ENCODE measurements at regions not wholly inside any gene's neighbourhood (a gene's known extent, or its start where the extent isn't known, plus 50 kb on each side); places are given as distances from the start of the nearest gene placed in this dataset.

- Histone ChIP-seq H3K27ac (ENCODE audit: insufficient read depth, low read depth, low read length) (no peak overlapping the region), H3K79me2 (ENCODE audit: control insufficient read depth, insufficient read depth, low read length) (no peaks in the 10 kb centered on the region), H3K4me3 (replicated peaks in 1 of 3; ENCODE audit: insufficient read depth in 1 of 3, low read depth in 1 of 3, low read length in 3 of 3) (no peak overlapping the region), H2AFZ (ENCODE audit: low read depth, low read length) (no peak overlapping the region), H3K36me3 (ENCODE audit: control insufficient read depth in 2 of 2, extremely low read depth in 1 of 2, insufficient read depth in 2 of 2, low read length in 2 of 2) (no peaks in the 10 kb centered on the region), H4K20me1 (replicated peaks; ENCODE audit: control insufficient read depth, extremely low read depth, insufficient read depth, low read length) (no peaks in the 10 kb centered on the region), H3K4me2 (ENCODE audit: insufficient read depth, low read length) (no peak overlapping the region), H3K9me1 (replicated peaks; ENCODE audit: control insufficient read depth, extremely low read depth, insufficient read depth, low read length) (no peaks in the 10 kb centered on the region), H3K4me1 (ENCODE audit: control insufficient read depth, extremely low read depth, insufficient read depth, low read length) (no peaks in the 10 kb centered on the region), H3K9ac (replicated peaks; ENCODE audit: extremely low read depth, insufficient read depth, low read length) (no peak overlapping the region), H3K9me3 (replicated peaks; ENCODE audit: control insufficient read depth, insufficient read depth, low read length) (peaks cover 6% of the 10 kb centered on the region), H3K27me3 (ENCODE audit: control insufficient read depth in 2 of 2, insufficient read depth in 2 of 2, low read length in 2 of 2) (no peaks in the 10 kb centered on the region)
- ChIA-PET CTCF (no interaction called here), POLR2A (no interaction called here)
- intact Hi-C loops (cut with micrococcal nuclease) = no loop called here
- dilution Hi-C loops (cut with MboI; ENCODE audit: extremely low pct_ligation_motif_present, low sequenced_read_pairs) = no loop called here
- no peak for FAIRE-seq
- TF ChIP-seq FOS (IDR thresholded peaks at IDR 0.05; ENCODE audit: borderline replicate concordance, insufficient read depth, low read length) (no peak), CTCF (IDR thresholded peaks at IDR 0.05; ENCODE audit: extremely low read depth in 1 of 2, insufficient read depth in 1 of 2, low read depth in 1 of 2, low read length in 2 of 2) (no peak), MAX (IDR thresholded peaks at IDR 0.05; ENCODE audit: insufficient read depth, insufficient read length) (no peak), EZH2 (IDR thresholded peaks at IDR 0.05; ENCODE audit: borderline replicate concordance, low read depth, low read length, severe bottlenecking) (no peak), GATA2 (IDR thresholded peaks at IDR 0.05; ENCODE audit: insufficient read depth, insufficient read length, low read depth, low read length) (no peak), POLR2AphosphoS5 (IDR thresholded peaks at IDR 0.05; ENCODE audit: insufficient read depth, low read depth, low read length) (no peak), MYC (IDR thresholded peaks at IDR 0.05; ENCODE audit: low read depth, low read length) (no peak), POLR2A (IDR thresholded peaks at IDR 0.05; ENCODE audit: low read depth, low read length) (no peak), JUN (IDR thresholded peaks at IDR 0.05; ENCODE audit: borderline replicate concordance, insufficient read depth, insufficient read length, low read depth) (no peak)
- no peak for DNase-seq (ENCODE audit: low read depth, low spot score)
- BruUV-seq (replicated peaks) = no TSS peak
These were observed 186.8 kb upstream of the LRATD1 start for GRCh38 chr2:14445670-14446069.

Measured in endothelial cell of umbilical vein (primary cell).